Cerebellar nuclear complex (tissue), 1 donor: ENCODE measurements at regions not wholly inside any gene's neighbourhood (a gene's known extent, or its start where the extent isn't known, plus 50 kb on each side); places are given as distances from the start of the nearest gene placed in this dataset.
"Not testable (repeated sequence)": the region's sequence is repeated elsewhere in the genome, so short reads cannot be mapped to it uniquely, and the experiment has no call there.

Experiments used
- DNase-seq, 2 experiments: peaks; one replicate each; lab custom pipeline; 2025; lab: John Stamatoyannopoulos, UW

- no peak for DNase-seq
These were observed 147.7 kb downstream of the COG6 start for GRCh38 chr13:39803156-39803555.

- DNase-seq: no peak
These were observed 148.4 kb downstream of the COG6 start for GRCh38 chr13:39803851-39804250.

GRCh38 chr13:39804332-39805210, 149.1 kb downstream of the COG6 start:
- no peak for DNase-seq

GRCh38 chr13:39809466-39809865, 154.0 kb downstream of the COG6 start:
- DNase-seq: no peak

- DNase-seq: no peak
These were observed 154.8 kb downstream of the COG6 start for GRCh38 chr13:39810091-39810877.

- no peak for DNase-seq
These were observed 155.6 kb downstream of the COG6 start for GRCh38 chr13:39811051-39811450.

- no peak for DNase-seq
These were observed 156.2 kb downstream of the COG6 start for GRCh38 chr13:39811696-39812095.

GRCh38 chr13:39815345-39816111, 160.1 kb downstream of the COG6 start:
- no peak for DNase-seq

- no peak for DNase-seq
These were observed 161.5 kb downstream of the COG6 start for GRCh38 chr13:39816936-39817335.

- no peak for DNase-seq
These were observed 163.5 kb downstream of the COG6 start for GRCh38 chr13:39818953-39819352.

- DNase-seq: no peak
These were observed 165.1 kb downstream of the COG6 start for GRCh38 chr13:39820606-39821005.

GRCh38 chr13:39821977-39822376, 166.5 kb downstream of the COG6 start:
- DNase-seq: no peak

GRCh38 chr13:39822437-39822836, 167.0 kb downstream of the COG6 start:
- DNase-seq: no peak

GRCh38 chr13:39823063-39823713, 167.7 kb downstream of the COG6 start:
- no peak for DNase-seq

GRCh38 chr13:39825886-39826285, 170.4 kb downstream of the COG6 start:
- DNase-seq: no peak

GRCh38 chr13:39835253-39835652, 179.8 kb downstream of the COG6 start:
- no peak for DNase-seq

GRCh38 chr13:39836038-39836437, 180.6 kb downstream of the COG6 start:
- DNase-seq: no peak

GRCh38 chr13:39837866-39838265, 182.4 kb downstream of the COG6 start:
- DNase-seq: not testable (repeated sequence)

GRCh38 chr13:39840201-39840600, 184.7 kb downstream of the COG6 start:
- no peak for DNase-seq

- DNase-seq: no peak
These were observed 191.9 kb downstream of the COG6 start for GRCh38 chr13:39847336-39847735.

- DNase-seq: no peak
These were observed 199.8 kb downstream of the COG6 start for GRCh38 chr13:39855236-39855635.

GRCh38 chr13:39856714-39857113, 201.3 kb downstream of the COG6 start:
- no peak for DNase-seq
